ENCODE measurements at regions not wholly inside any gene's neighbourhood (a gene's known extent, or its start where the extent isn't known, plus 50 kb on each side); places are given as distances from the start of the nearest gene placed in this dataset.

DNA sequence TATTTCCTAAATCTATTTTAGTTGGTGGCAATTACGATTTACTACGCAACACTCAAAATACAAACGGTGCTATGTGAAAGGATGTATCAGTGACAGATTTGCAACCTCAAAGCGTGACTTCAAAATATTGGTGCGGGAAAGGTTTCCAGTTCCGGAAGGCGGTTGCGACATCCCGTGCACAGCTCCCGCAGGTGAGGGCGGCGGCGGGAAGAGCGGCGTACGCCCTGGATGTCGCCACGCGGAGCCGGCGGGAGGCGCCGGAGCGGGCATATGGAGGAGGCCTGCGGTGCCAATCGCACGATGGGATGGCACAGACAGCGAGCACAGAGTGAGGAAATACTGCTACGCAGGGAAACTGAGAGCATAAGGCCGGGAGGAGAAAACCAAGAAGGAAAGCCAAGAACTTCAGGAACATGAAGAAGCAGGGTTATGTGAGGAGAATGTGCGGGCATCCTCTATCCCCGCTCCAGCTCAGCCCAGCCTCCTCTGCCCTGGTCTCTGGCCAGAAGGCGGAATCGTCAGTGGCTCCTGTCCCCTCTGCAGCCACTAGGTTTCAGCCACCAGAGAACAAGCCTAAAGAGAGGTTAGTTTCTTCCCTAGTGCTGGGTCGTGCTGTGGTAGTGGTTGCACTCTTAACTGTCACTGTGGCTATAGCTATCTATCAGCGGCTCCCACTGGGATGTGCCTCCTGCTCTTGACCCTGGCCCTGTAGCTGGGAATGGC, 378.1 kb upstream of the TLE4 start:
- Histone ChIP-seq H3K9me3 (ENCODE audit: control insufficient read depth, low read length) (no peaks in the 10 kb centered on the region), H3K4me2 (ENCODE audit: low read length) (no peak overlapping the region)

DNA sequence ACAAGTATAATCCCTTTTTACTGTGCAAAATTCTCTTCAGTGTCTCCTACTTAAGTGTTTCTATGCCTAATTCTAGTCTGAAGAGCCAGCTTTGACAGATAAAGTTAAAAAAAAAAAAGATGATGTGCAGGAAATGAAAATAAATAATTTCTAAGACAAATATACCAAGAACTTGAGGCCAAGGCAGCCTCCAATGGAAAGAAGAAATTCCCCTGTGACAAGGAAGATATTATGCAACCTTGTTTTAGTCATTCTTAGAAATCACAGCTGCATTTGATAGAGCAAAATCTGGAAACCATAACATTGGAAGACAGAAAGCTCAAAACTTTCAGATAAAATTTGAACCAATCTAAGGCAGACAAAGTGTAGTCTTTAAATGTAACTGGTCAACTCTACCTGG, 375.9 kb upstream of the TLE4 start:
- Histone ChIP-seq H3K4me3 (ENCODE audit: low read depth, low read length) (no peak overlapping the region), H2AFZ (no peak overlapping the region), H3K36me3 (ENCODE audit: control insufficient read depth, insufficient read depth, low read length) (no peaks in the 10 kb centered on the region), H3K79me2 (no peaks in the 10 kb centered on the region), H3K9me3 (ENCODE audit: control insufficient read depth, low read length) (no peaks in the 10 kb centered on the region), H3K27me3 (ENCODE audit: control insufficient read depth, insufficient read depth, low read length) (no peaks in the 10 kb centered on the region), H3K9ac (no peak overlapping the region), H3K27ac (no peak overlapping the region), H3K4me2 (ENCODE audit: low read length) (no peak overlapping the region), H3K4me1 (no peaks in the 10 kb centered on the region)
- no peak for TF ChIP-seq CTCF (IDR thresholded peaks at IDR 0.05)

More for the DNA sequence above, 378.1 kb upstream of the TLE4 start:
- Histone ChIP-seq H3K9ac (no peak overlapping the region), H3K27ac (no peak overlapping the region), H3K4me1 (no peaks in the 10 kb centered on the region), H3K27me3 (ENCODE audit: control insufficient read depth, insufficient read depth, low read length) (no peaks in the 10 kb centered on the region), H2AFZ (no peak overlapping the region), H3K4me3 (ENCODE audit: low read depth, low read length) (no peak overlapping the region), H3K36me3 (ENCODE audit: control insufficient read depth, insufficient read depth, low read length) (no peaks in the 10 kb centered on the region), H3K79me2 (no peaks in the 10 kb centered on the region)
- TF ChIP-seq CTCF (IDR thresholded peaks at IDR 0.05): no peak

DNA sequence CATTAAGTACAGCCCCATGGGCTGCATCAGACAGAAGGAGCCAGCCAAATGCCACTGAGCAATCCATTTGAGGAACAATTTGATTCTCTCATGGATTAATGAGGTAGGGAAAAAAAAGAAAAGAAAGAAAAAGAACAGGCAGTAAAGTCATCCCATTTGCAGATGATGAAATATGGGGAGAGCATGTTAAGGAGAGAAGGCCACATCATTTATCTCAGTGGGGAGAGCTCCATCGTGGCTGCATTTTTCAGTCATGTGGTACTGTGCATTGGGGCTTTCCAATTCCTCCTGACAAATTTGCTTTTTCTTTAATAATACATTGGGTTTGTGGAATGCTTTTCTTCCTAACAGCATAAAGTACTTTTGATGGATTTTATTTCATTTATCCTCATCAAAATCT, 375.2 kb upstream of the TLE4 start:
- no peak overlapping the region for H3K9ac ChIP-seq
- H3K36me3 ChIP-seq (ENCODE audit: control insufficient read depth, insufficient read depth, low read length): no peaks in the 10 kb centered on the region
- no peak for TF ChIP-seq CTCF (IDR thresholded peaks at IDR 0.05)
- no peaks in the 10 kb centered on the region for H3K9me3 ChIP-seq (ENCODE audit: control insufficient read depth, low read length)
- H3K4me3 ChIP-seq (ENCODE audit: low read depth, low read length): no peak overlapping the region
- H3K4me1 ChIP-seq: no peaks in the 10 kb centered on the region
- H2AFZ ChIP-seq: no peak overlapping the region
- no peaks in the 10 kb centered on the region for H3K79me2 ChIP-seq
- no peaks in the 10 kb centered on the region for H3K27me3 ChIP-seq (ENCODE audit: control insufficient read depth, insufficient read depth, low read length)
- H3K27ac ChIP-seq: no peak overlapping the region
- no peak overlapping the region for H3K4me2 ChIP-seq (ENCODE audit: low read length)

DNA sequence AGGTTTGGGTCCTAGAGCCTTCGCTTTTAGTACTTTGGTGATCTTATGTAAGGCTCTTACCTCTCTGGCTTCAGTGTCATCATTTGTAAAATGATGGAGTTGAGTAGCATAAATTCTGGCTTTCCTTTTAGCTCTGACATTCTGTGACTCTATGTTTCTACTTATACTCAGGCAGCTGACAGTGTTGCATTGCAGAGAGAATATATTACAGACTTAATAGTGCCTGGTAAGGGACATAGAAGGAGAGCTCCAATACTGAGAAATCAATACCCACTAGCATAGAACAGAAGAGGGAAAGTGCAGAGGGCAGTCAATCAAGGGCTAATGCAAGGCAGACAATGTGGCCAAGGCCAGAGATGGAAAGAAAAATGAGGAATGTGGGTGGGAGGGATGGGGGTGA, 371.4 kb upstream of the TLE4 start:
- no peaks in the 10 kb centered on the region for H3K36me3 ChIP-seq (ENCODE audit: control insufficient read depth, insufficient read depth, low read length)
- no peaks in the 10 kb centered on the region for H3K79me2 ChIP-seq
- no peaks in the 10 kb centered on the region for H3K4me1 ChIP-seq
- no peak overlapping the region for H3K27ac ChIP-seq
- H3K4me2 ChIP-seq (ENCODE audit: low read length): no peak overlapping the region
- TF ChIP-seq CTCF (IDR thresholded peaks at IDR 0.05): no peak
- H3K27me3 ChIP-seq (ENCODE audit: control insufficient read depth, insufficient read depth, low read length): no peaks in the 10 kb centered on the region
- H3K9me3 ChIP-seq (ENCODE audit: control insufficient read depth, low read length): no peaks in the 10 kb centered on the region
- H2AFZ ChIP-seq: no peak overlapping the region
- no peak overlapping the region for H3K4me3 ChIP-seq (ENCODE audit: low read depth, low read length)
- no peak overlapping the region for H3K9ac ChIP-seq

GRCh38 chr9:79201636-79202035, 370.1 kb upstream of the TLE4 start:
- Histone ChIP-seq H3K9me3 (ENCODE audit: control insufficient read depth, low read length) (no peaks in the 10 kb centered on the region), H3K27me3 (ENCODE audit: control insufficient read depth, insufficient read depth, low read length) (no peaks in the 10 kb centered on the region), H3K27ac (no peak overlapping the region), H3K4me1 (no peaks in the 10 kb centered on the region), H2AFZ (no peak overlapping the region), H3K79me2 (no peaks in the 10 kb centered on the region), H3K4me3 (ENCODE audit: low read depth, low read length) (no peak overlapping the region), H3K36me3 (ENCODE audit: control insufficient read depth, insufficient read depth, low read length) (no peaks in the 10 kb centered on the region), H3K4me2 (ENCODE audit: low read length) (no peak overlapping the region), H3K9ac (no peak overlapping the region)
- TF ChIP-seq CTCF (IDR thresholded peaks at IDR 0.05): no peak
